ENCODE measurements at regions not wholly inside any gene's neighbourhood (a gene's known extent, or its start where the extent isn't known, plus 50 kb on each side); places are given as distances from the start of the nearest gene placed in this dataset.

- DNase-seq = peak; percentile 38
Measured at GRCh38 chr12:100675432-100675831, 101.9 kb downstream of the GAS2L3 start.

GRCh38 chr12:100681074-100681473 lies 107.6 kb downstream of the GAS2L3 start:
- no peak for DNase-seq

GRCh38 chr12:100682178-100682577 lies 108.7 kb downstream of the GAS2L3 start:
- DNase-seq = no peak

GRCh38 chr12:100687686-100688085 lies 106.9 kb upstream of the ANO4 start:
- DNase-seq = no peak

- DNase-seq = peak; percentile 38
Measured at GRCh38 chr12:100688451-100688864, 106.1 kb upstream of the ANO4 start.

GRCh38 chr12:100692502-100692901 lies 102.1 kb upstream of the ANO4 start:
- DNase-seq = no peak

GRCh38 chr12:100698518-100698917 lies 96.1 kb upstream of the ANO4 start:
- peak; percentile 12 for DNase-seq

GRCh38 chr12:100699209-100699608 lies 95.4 kb upstream of the ANO4 start:
- peak; percentile 72 for DNase-seq

GRCh38 chr12:100703337-100703736 lies 91.2 kb upstream of the ANO4 start:
- DNase-seq = no peak

- no peak for DNase-seq
Measured at GRCh38 chr12:100703868-100704267, 90.7 kb upstream of the ANO4 start.

- peak; percentile 17 for DNase-seq
Measured at GRCh38 chr12:100706033-100706432, 88.5 kb upstream of the ANO4 start.

GRCh38 chr12:100708591-100708990 lies 86.0 kb upstream of the ANO4 start:
- DNase-seq = no peak

GRCh38 chr12:100715976-100716944 lies 78.3 kb upstream of the ANO4 start:
- no peak for DNase-seq

- DNase-seq = no peak
Measured at GRCh38 chr12:100716945-100717732, 77.4 kb upstream of the ANO4 start.

- no peak for DNase-seq
Measured at GRCh38 chr12:100717733-100718067, 76.9 kb upstream of the ANO4 start.

- DNase-seq = no peak
Measured at GRCh38 chr12:100718187-100718586, 76.4 kb upstream of the ANO4 start.

GRCh38 chr12:100720016-100720654 lies 74.4 kb upstream of the ANO4 start:
- DNase-seq = peak; percentile 17

- DNase-seq = no peak
Measured at GRCh38 chr12:100721169-100721568, 73.4 kb upstream of the ANO4 start.

GRCh38 chr12:100724071-100724470 lies 70.5 kb upstream of the ANO4 start:
- no peak for DNase-seq

GRCh38 chr12:100733817-100734593 lies 60.6 kb upstream of the ANO4 start:
- peak; percentile 18 for DNase-seq

- DNase-seq = no peak
Measured at GRCh38 chr12:100737168-100737567, 57.4 kb upstream of the ANO4 start.

- DNase-seq = no peak
Measured at GRCh38 chr12:100738086-100738485, 56.5 kb upstream of the ANO4 start.
